K562 (cell line): ENCODE measurements at regions not wholly inside any gene's neighbourhood (a gene's known extent, or its start where the extent isn't known, plus 50 kb on each side); places are given as distances from the start of the nearest gene placed in this dataset.
A peak's percentile ranks its signal among the peaks of the same experiment; 100 is the strongest.

Experiments
- ATAC-seq: fragments of 200-7000 bp; cut with Tn5 transposase; 3 replicates; pipeline ENCODE4 v1.9.1; 2020; ENCODE audit warnings: moderate library complexity
- BruUV-seq: library from RNA; stranded (reverse); fragments of 400-500 nt; replicated peaks from 2 replicates; lab custom pipeline; 2021; lab: Mats Ljungman, UMichigan
- CTCF ChIA-PET: fragments of 300-600 bp; formaldehyde crosslinking; extraction: SDS; loops from one replicate; lab custom pipeline; 2021; ENCODE audit warnings: low intra/inter-chr PET ratio; lab: Yijun Ruan, JAX
- POLR2A ChIA-PET: fragments of 300-600, 350-650 bp; sonication (Branson Sonifier 250); formaldehyde crosslinking; extraction: SDS; loops from one replicate; lab custom pipeline; 2021; ENCODE audit warnings: antibody characterized with exemption, inconsistent platforms; lab: Yijun Ruan, JAX
- DNase-seq, 4 experiments: peaks; one replicate each; pipeline versions ENCODE4 v3.0.0 to v3.0.0-alpha.2; 2011 to 2018; ENCODE audit warnings: low spot score in 3 of 4, mixed read lengths in 3 of 4; ENCODE audit errors: extremely low read depth in 1 of 4
- FAIRE-seq: peaks from 2 replicates; lab custom pipeline; 2011; peaks lifted over from hg19 to GRCh38; lab: Jason Lieb, UNC
- H2AFZ ChIP-seq: 2 replicates; pipeline ENCODE4 v1.6.0; 2011; ENCODE audit warnings: low read depth, low read length, control low read depth, inconsistent platforms
- H3K27ac ChIP-seq: fragments of 200-600 bp; 3 replicates; pipeline ENCODE4 v1.8.0; 2011; ENCODE audit warnings: low read depth, mild to moderate bottlenecking, control low read depth, inconsistent platforms, low read length, moderate library complexity, mixed read lengths; ENCODE audit errors: extremely low read depth
- H3K27me3 ChIP-seq, 2 experiments: fragments of 300-600 bp in 1 of 2; 2 replicates in 1 of 2; 3 replicates in 1 of 2; pipeline versions ENCODE4 v1.6.0 to v1.8.0; 2011; ENCODE audit warnings: inconsistent platforms in 2 of 2, low read length in 2 of 2, mild to moderate bottlenecking in 1 of 2, mixed read lengths in 1 of 2, moderate library complexity in 1 of 2; ENCODE audit not compliant: control insufficient read depth in 2 of 2, insufficient read depth in 2 of 2
- H3K36me3 ChIP-seq: fragments of 300-600 bp; 3 replicates; pipeline ENCODE4 v1.8.0; 2011; ENCODE audit warnings: mild to moderate bottlenecking, low read length, inconsistent platforms; ENCODE audit not compliant: control insufficient read depth, insufficient read depth
- H3K4me1 ChIP-seq, 2 experiments: fragments of 200-600 bp in 1 of 2; replicated peaks in 1 of 2; 2 replicates in 1 of 2; 3 replicates in 1 of 2; pipeline versions ENCODE4 v1.5.1 to v1.8.0; 2011; ENCODE audit warnings: inconsistent platforms in 2 of 2, low read length in 2 of 2, mild to moderate bottlenecking in 1 of 2, mixed read lengths in 1 of 2, moderate library complexity in 1 of 2; ENCODE audit not compliant: control insufficient read depth in 2 of 2, insufficient read depth in 2 of 2
- H3K4me2 ChIP-seq: 2 replicates; pipeline ENCODE4 v1.6.1; 2011; ENCODE audit warnings: low read length, control low read depth, inconsistent platforms, mixed read lengths; ENCODE audit not compliant: insufficient read depth
- H3K4me3 ChIP-seq: fragments of 200-600 bp; sonication (generic), shearing (Covaris generic); 2 replicates; pipeline ENCODE4 v1.5.1; 2016; ENCODE audit warnings: control low read depth, inconsistent platforms
- H3K79me2 ChIP-seq: fragments of 200-600 bp; 3 replicates; pipeline ENCODE4 v1.8.0; 2011; ENCODE audit warnings: low read length, inconsistent platforms; ENCODE audit not compliant: control insufficient read depth, insufficient read depth
- H3K9ac ChIP-seq, 2 experiments: 2 replicates each; pipeline versions ENCODE4 v1.6.0 to v1.6.1; 2011; ENCODE audit warnings: low read depth in 2 of 2, low read length in 2 of 2, control low read depth in 1 of 2, inconsistent platforms in 1 of 2, mild to moderate bottlenecking in 1 of 2, mixed read lengths in 1 of 2; ENCODE audit not compliant: insufficient read depth in 1 of 2
- H3K9me1 ChIP-seq: one replicate; pipeline ENCODE4 v1.6.0; 2011; ENCODE audit warnings: inconsistent platforms, mild to moderate bottlenecking, low read length, moderate library complexity; ENCODE audit not compliant: control insufficient read depth, insufficient read depth
- H3K9me3 ChIP-seq: replicated peaks from 2 replicates; pipeline ENCODE4 v1.5.1; 2011; ENCODE audit warnings: low read depth, low read length, inconsistent platforms; ENCODE audit not compliant: control insufficient read depth, insufficient read depth
- H4K20me1 ChIP-seq: replicated peaks from 2 replicates; pipeline ENCODE4 v1.6.1; 2011; ENCODE audit warnings: low read length, inconsistent platforms, mixed read lengths; ENCODE audit not compliant: control insufficient read depth, insufficient read depth
- CTCFL ChIP-seq: IDR thresholded peaks from 2 replicates; pipeline ENCODE4 v1.6.1; 2011; ENCODE audit warnings: borderline replicate concordance, low read depth, mild to moderate bottlenecking, moderate library complexity, low read length; ENCODE audit not compliant: insufficient read depth, poor library complexity, severe bottlenecking
- GABPB2 ChIP-seq: fragments of 250-450 bp; sonication (Bioruptor Pico); conservative IDR thresholded peaks from 2 replicates; pipeline ENCODE4 v1.5.1; 2021; ENCODE audit warnings: mild to moderate bottlenecking
- PTBP1 ChIP-seq: fragments of 200-400 bp; formaldehyde crosslinking; IDR thresholded peaks from 2 replicates; pipeline ENCODE4 v1.6.1; 2017; ENCODE audit warnings: low read depth, low read length
- WGBS: fragments of 100-300 bp; shearing (Covaris generic); methylation state at CpG from one replicate; pipeline ENCODE4 v1.1.6; 2016; ENCODE audit warnings: low coverage, mixed read lengths; ENCODE audit not compliant: insufficient coverage; ENCODE audit errors: missing lambda C conversion rate; 5-methylcytosine and 5-hydroxymethylcytosine counted together
- in situ Hi-C: fragments of 300-500 bp; cut with MboI; formaldehyde crosslinking; loops from 4 replicates; pipeline ENCODE4 v1.15.0; 2018; ENCODE audit warnings: inconsistent platforms, mixed read lengths
- intact Hi-C: fragments of 100-400 bp; cut with micrococcal nuclease; formaldehyde crosslinking; loops from 2 replicates; pipeline ENCODE4 v1.14.2; 2022

DNA sequence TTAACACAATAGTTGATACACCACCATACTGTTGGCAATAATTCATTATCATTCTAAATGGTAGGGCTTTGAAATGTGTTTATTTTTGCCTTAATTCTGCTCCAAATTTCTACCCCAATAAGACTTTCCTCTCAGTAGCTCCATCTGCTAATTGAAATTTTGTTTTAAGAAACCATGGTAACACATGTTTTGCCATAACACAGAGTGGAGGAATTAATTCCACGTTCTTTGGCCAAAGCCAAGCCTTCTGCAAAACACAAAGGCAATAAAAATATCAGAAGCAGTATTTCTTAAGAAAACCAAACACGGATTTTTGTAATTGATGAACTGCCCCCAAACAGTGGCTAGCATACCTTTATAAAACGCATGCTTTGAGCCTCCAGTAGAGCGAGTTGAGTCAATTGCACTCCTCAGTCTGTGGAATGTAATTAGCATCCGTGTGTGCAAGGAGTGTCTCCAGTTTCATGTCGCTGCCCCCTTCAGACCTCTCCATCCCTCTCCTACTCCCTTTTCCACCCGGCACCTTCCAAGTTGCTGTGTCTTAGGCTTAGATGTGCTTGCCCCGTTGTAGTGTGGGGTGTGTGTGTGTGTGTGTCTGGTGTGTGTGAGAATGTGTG, 58.2 kb upstream of the CKS2 start (continued):
- no peak for TF ChIP-seq CTCFL
- TF ChIP-seq, all 486 proteins: peak for 0

DNA sequence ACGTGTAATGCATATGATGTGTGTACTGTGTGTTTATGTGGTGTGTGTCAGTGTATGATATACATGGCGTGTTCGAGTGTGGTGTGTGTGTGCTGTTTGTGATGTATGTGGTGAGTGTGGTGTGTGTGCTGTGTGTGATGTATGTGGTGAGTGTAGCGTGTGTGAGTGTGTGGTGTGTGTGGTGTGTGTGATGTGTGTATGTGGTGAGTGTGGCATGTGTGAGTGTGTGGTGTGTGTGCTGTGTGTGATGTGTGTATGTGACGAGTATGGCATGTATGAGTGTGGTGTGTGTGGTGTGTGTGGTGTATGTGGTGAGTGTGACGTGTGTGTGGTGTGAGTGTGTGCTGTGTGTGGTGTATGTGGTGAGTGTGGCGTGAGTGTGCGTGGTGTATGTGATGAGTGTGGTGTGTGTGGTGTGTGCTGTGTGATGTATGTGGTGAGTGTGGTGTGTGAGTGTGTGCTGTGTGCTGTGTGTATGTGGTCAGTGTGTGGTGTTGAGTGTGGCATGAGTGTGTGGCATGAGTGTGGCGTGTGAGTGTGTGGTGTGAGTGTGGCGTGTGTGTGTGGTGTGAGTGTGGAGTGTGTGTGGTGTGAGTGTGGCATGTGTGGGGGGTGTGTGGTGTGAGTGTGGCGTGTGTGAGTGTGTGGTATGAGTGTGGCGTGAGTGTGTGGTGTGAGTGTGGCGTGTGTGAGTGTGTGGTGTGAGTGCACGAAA, 56.8 kb upstream of the CKS2 start:
- Histone ChIP-seq H3K9me3 (no peaks in the 10 kb centered on the region), H3K27me3 (no peaks in the 10 kb centered on the region; a peak in 1 of 5 replicates), H3K9me1 (no peaks in the 10 kb centered on the region), H3K4me2 (no peak overlapping the region), H4K20me1 (no peaks in the 10 kb centered on the region), H3K9ac (no peak overlapping the region), H2AFZ (no peak overlapping the region), H3K4me1 (no peaks in the 10 kb centered on the region; a peak in 1 of 5 replicates), H3K4me3 (no peak overlapping the region), H3K27ac (no peak overlapping the region; the same call in 2 of the 3 replicates), H3K36me3 (no peaks in the 10 kb centered on the region), H3K79me2 (no peaks in the 10 kb centered on the region)
- no peak for ATAC-seq
- peak; percentile 83 for FAIRE-seq
- no TSS peak for BruUV-seq
- in situ Hi-C loops (no loop called here), intact Hi-C loops (no loop called here)
- ChIA-PET CTCF (no interaction called here), POLR2A (interaction anchor here (0.7 kb wide), 1 partner anchor 33 kb away, joined by 3 read pairs; no protein-coding TSS in a partner anchor)
- DNase-seq: no peak
- TF ChIP-seq PTBP1 (no peak), GABPB2 (no peak)
- 13% methylated on average over 7 of the region's 14 CpGs for WGBS
